ENCODE measurements at regions not wholly inside any gene's neighbourhood (a gene's known extent, or its start where the extent isn't known, plus 50 kb on each side); places are given as distances from the start of the nearest gene placed in this dataset.
A peak's percentile ranks its signal among the peaks of the same experiment; 100 is the strongest.
"Not testable (repeated sequence)": the region's sequence is repeated elsewhere in the genome, so short reads cannot be mapped to it uniquely, and the experiment has no call there.

- peak in 1 of 2 experiments; percentile 26 for DNase-seq
Measured at GRCh38 chr7:119472408-119473038, 800.5 kb upstream of the KCND2 start.

- no peak for DNase-seq
Measured at GRCh38 chr7:119482209-119482608, 790.8 kb upstream of the KCND2 start.

- DNase-seq = no peak
Measured at GRCh38 chr7:119482671-119483070, 790.3 kb upstream of the KCND2 start.

GRCh38 chr7:119483364-119483763 is 789.6 kb upstream of the KCND2 start:
- no peak for DNase-seq

- DNase-seq = no peak
Measured at GRCh38 chr7:119514326-119514725, 758.6 kb upstream of the KCND2 start.

- DNase-seq = no peak
Measured at GRCh38 chr7:119515214-119515613, 757.8 kb upstream of the KCND2 start.

- DNase-seq = no peak
Measured at GRCh38 chr7:119515962-119516361, 757.0 kb upstream of the KCND2 start.

GRCh38 chr7:119522263-119522662 is 750.7 kb upstream of the KCND2 start:
- DNase-seq = no peak

- no peak for DNase-seq
Measured at GRCh38 chr7:119522698-119523097, 750.3 kb upstream of the KCND2 start.

GRCh38 chr7:119545118-119545517 is 727.9 kb upstream of the KCND2 start:
- DNase-seq = no peak

GRCh38 chr7:119555788-119556187 is 717.2 kb upstream of the KCND2 start:
- DNase-seq = no peak

GRCh38 chr7:119556436-119556835 is 716.5 kb upstream of the KCND2 start:
- no peak for DNase-seq

- no peak for DNase-seq
Measured at GRCh38 chr7:119561751-119562150, 711.2 kb upstream of the KCND2 start.

GRCh38 chr7:119562839-119563238 is 710.1 kb upstream of the KCND2 start:
- DNase-seq = no peak

- DNase-seq = no peak
Measured at GRCh38 chr7:119571666-119572065, 701.3 kb upstream of the KCND2 start.

GRCh38 chr7:119572132-119572531 is 700.8 kb upstream of the KCND2 start:
- no peak for DNase-seq

- DNase-seq = no peak
Measured at GRCh38 chr7:119572541-119572940, 700.4 kb upstream of the KCND2 start.

GRCh38 chr7:119578116-119578515 is 694.9 kb upstream of the KCND2 start:
- no peak for DNase-seq

- peak in 1 of 2 experiments; percentile 5 for DNase-seq
Measured at GRCh38 chr7:119594956-119595355, 678.0 kb upstream of the KCND2 start.

GRCh38 chr7:119596651-119597050 is 676.3 kb upstream of the KCND2 start:
- DNase-seq = no peak

- DNase-seq = no peak
Measured at GRCh38 chr7:119606297-119606696, 666.7 kb upstream of the KCND2 start.

GRCh38 chr7:119620769-119621168 is 652.2 kb upstream of the KCND2 start:
- no peak for DNase-seq

GRCh38 chr7:119623427-119623826 is 649.5 kb upstream of the KCND2 start:
- DNase-seq = no peak

GRCh38 chr7:119630406-119630969 is 642.5 kb upstream of the KCND2 start:
- no peak for DNase-seq

- not testable (repeated sequence) for DNase-seq
Measured at GRCh38 chr7:119633812-119634211, 639.2 kb upstream of the KCND2 start.

Measured in NCI-H187 (cell line).